Activated CD8-positive, alpha-beta memory T cell treated with anti-CD3 and anti-CD28 coated beads, Interleukin-2, amount 50 U/mL, for 1 hour (primary cell): ENCODE measurements at regions not wholly inside any gene's neighbourhood (a gene's known extent, or its start where the extent isn't known, plus 50 kb on each side); places are given as distances from the start of the nearest gene placed in this dataset.
"Not testable (repeated sequence)": the region's sequence is repeated elsewhere in the genome, so short reads cannot be mapped to it uniquely, and the experiment has no call there.

Source experiments
- DNase-seq: peaks from one replicate; pipeline ENCODE4 v3.0.0-alpha.2; 2020; ENCODE audit errors: extremely low read depth

DNA sequence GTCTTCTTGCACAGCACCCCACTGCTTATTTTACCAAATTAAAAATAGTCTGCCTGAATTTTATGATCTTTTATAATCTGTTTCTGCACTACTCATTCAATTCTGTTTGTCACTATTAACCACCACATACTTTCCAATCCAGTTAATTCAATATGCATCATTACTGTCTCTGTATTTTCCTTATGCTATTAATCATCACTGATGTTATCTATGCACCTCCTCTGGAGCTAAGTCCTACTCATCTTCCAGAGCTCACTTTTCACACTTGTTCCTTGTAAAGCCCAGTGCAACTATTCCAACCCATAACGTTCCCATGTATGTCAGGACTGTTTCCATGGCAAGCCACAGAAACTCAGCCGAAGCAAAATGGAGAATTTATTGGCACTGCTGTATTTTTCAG lies 713.6 kb downstream of the PLCL1 start:
- no peak for DNase-seq

DNA sequence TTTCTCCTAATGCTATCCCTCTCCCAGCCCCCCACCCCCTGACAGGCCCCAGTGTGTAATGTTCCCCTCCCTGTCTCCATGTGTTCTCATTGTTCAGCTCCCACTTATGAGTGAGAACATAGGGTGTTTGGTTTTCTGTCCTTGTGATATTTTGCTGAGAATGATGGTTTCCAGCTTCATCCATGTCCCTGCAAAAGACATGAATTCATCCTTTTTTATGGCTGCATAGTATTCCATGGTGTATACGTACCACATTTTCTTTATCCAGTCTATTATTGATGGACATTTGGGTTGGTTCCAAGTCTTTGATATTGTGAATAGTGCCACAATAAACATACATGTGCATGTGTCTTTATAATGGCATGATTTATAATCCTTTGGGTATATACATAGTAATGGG lies 704.2 kb downstream of the PLCL1 start:
- DNase-seq, result not testable (repeated sequence)

DNA sequence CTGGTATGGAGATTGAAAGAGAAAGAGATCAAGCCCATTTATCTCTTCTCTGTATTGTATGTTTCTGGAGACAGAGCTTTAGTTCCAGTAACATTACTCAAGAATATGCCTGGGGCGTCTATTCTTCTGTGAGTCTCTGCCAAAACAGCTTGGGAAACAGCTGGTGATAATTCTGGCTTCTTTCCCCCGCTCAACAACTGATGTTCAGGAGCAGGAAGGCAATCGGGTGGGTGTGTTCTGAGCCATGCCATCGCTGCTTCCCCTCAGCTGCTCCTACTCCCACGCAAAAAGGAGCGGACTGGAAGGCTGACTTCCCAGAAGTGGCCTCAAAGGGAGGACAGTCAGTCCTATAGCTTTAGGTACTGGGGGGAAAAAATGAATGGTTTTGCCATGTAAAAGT lies 695.1 kb downstream of the PLCL1 start:
- no peak for DNase-seq

DNA sequence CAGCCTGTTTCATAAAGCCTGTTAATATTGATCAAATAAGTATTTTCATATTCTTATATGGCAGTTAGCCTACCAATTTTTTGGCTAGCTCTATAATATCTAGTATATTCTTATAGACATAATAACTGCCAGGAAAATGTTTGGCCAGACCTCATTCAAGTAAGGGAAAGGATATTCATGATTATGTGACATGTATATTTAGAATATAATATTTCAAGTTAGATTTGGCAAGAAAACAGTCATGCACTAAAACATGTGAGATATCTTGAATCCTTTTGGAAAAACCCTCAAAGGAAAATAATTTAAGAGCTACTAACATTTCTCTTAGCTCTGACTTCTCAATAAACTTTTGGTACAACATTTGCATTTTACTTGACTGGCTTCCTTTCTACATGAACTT lies 694.1 kb downstream of the PLCL1 start:
- DNase-seq, result no peak

GRCh38 chr2:198498048-198498447 lies 693.7 kb downstream of the PLCL1 start:
- no peak for DNase-seq

GRCh38 chr2:198494931-198495330 lies 690.5 kb downstream of the PLCL1 start:
- DNase-seq, result no peak

DNA sequence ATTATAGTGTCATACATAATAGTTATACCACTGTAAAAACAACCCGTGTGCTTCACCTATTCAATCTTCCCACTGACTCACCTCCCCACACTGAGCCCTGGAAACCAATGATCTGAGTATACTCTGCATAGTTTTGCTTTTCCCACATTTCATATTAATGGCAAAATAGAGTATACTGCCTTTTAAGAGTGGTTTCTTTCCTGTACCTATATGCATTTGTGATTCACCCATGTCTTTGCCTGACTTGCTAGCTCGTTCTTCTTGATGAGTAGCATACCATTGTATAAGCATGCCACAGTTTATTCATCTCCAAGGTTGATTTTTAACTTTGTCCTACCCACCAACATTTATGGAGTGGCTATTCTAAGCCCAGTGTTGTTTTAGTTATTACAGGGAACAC lies 686.4 kb downstream of the PLCL1 start:
- no peak for DNase-seq

DNA sequence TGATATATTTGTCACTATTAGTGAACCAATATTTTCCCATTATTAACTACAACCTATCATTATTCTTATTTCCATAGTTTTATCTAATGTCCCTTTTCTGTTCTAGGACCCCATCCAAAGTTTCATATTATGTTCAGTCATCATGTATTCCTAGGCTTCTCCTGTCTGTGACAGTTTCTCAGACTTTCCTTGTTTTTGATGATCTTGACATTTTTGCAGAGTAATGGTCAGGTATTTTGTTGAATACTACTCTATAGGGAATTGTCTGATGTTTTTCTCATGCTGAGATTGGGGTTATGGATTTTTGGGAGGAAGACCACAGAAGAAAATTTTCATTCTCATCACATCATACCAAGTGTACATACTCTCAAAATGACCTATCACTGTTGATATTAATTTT lies 684.6 kb downstream of the PLCL1 start:
- no peak for DNase-seq

- no peak for DNase-seq
These were observed 678.7 kb downstream of the PLCL1 start for GRCh38 chr2:198483051-198483450.

- DNase-seq, result no peak
These were observed 674.7 kb downstream of the PLCL1 start for GRCh38 chr2:198479065-198479464.

DNA sequence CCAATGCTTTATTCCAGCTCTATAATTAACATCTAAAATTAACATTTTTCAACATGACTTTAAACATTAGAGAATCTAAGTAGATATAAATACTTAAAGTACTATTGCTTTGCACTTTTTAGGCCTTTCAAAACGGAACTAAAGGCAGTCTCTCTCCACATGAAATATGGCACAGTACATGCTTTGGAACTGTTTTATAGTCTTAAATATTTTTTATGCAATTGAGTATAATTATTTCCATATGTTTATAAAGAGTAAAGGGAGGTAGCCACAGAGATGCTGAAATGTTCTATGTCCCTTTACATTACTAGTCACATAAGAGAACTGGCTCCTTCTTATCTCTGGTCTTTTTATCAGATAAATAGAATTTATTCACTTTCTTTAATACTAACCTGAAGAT lies 674.0 kb downstream of the PLCL1 start:
- DNase-seq, result no peak

GRCh38 chr2:198476007-198476406 lies 671.6 kb downstream of the PLCL1 start:
- no peak for DNase-seq

DNA sequence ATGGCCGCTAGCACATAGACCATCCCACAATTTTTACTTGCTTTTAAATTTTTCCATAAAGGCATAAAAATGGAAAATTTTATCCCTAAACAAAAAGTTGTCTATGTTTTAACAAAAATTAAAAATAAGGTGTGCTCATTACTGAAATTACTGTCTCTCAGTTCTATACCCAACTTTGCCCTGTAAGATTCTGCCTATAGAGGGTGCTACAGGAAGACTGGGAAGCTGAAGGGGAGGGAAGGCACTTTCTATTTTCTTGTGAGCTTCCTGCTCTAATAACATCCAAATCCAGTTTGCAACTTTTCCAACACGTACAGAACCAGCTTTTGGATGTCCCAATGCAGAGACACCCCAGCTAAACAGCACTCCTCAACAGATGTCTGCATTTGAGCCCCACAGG lies 666.9 kb downstream of the PLCL1 start:
- DNase-seq, result no peak

GRCh38 chr2:198468136-198468535 lies 663.7 kb downstream of the PLCL1 start:
- DNase-seq, result no peak

DNA sequence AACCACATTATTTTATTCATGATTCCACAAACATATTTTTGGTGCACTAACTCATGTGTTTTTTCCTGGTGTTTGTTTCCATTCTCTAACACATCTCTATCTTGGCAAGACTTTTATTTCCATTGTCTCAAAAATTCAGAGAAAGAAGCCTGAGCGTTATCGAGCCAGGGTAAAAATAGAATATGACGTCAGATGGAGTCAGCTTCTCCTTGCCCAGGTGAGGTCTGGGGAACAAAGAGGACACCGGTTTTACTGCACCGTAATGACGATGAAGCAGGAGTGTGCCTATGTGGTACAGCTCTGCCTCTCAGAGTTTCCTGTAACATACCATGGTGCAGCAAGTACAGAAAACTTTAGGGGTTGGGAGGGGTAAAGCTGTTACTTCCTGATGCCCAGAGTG lies 661.6 kb downstream of the PLCL1 start:
- DNase-seq, result no peak

GRCh38 chr2:198456418-198456817 lies 652.0 kb downstream of the PLCL1 start:
- DNase-seq, result no peak

DNA sequence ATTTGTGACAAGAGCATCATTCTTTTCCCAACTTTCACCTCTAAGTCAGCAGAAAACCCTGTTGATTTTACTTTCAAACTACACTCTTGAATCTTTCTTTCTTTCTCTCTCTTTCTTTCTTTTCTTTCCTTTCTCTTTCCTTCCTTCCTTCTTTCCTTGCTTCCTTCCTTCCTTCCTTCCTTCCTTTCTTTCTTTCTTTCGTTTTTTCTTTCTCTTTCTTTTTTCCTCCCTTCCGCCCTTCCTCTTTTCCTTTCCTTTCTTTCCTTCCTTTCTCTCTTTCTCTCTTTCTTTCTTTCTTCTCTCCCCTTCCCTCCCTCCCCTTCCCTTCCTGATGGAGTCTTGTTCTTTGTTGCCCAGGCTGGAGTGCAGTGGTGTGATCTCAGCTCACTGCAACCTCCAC lies 649.5 kb downstream of the PLCL1 start:
- DNase-seq, result no peak

- no peak for DNase-seq
These were observed 647.9 kb downstream of the PLCL1 start for GRCh38 chr2:198452327-198452726.

- DNase-seq, result no peak
These were observed 644.4 kb downstream of the PLCL1 start for GRCh38 chr2:198448789-198449188.

- no peak for DNase-seq
These were observed 640.5 kb downstream of the PLCL1 start for GRCh38 chr2:198444800-198445287.

GRCh38 chr2:198441901-198442300 lies 637.5 kb downstream of the PLCL1 start:
- no peak for DNase-seq

DNA sequence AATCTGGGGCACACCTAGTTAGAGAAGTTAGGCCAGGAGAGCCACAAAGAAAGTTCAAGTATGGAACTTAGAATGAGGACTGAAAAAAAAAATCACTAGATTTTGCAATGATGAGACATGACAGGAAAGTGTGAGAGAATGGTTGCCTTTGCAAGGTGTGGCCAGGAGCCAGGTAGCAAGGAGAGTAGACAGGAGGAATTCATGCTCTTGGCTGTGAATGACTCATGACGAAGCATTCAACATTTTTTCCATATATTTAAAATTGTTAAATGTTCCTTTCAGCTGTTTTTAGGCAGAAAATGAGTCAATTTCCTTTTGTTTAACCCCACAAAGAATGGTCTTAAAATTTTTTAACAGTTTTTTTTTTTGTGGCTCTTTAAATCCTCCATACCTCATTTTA lies 636.9 kb downstream of the PLCL1 start:
- no peak for DNase-seq

GRCh38 chr2:198440833-198441232 lies 636.4 kb downstream of the PLCL1 start:
- DNase-seq, result no peak

GRCh38 chr2:198438331-198438730 lies 633.9 kb downstream of the PLCL1 start:
- no peak for DNase-seq

DNA sequence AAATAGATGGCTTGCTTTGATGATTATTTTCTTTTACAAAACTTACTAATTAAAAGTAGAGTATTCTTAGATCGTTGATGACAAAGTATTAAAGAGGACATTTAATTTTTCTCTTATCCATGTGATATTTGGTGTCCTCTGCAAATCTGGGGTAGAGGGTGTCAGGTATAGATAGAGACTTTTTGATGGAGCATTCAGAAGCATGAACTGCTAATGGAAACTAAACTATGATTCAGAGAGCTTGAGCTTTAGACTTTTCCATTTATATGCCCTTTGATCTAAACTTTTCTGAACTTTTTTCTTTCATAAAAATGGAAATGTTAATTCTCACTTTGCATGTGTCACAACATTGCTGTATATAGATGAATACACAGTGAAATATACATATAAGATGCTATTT lies 619.7 kb downstream of the PLCL1 start:
- DNase-seq, result no peak
